ENCODE measurements at regions not wholly inside any gene's neighbourhood (a gene's known extent, or its start where the extent isn't known, plus 50 kb on each side); places are given as distances from the start of the nearest gene placed in this dataset.
A peak's percentile ranks its signal among the peaks of the same experiment; 100 is the strongest.

DNA sequence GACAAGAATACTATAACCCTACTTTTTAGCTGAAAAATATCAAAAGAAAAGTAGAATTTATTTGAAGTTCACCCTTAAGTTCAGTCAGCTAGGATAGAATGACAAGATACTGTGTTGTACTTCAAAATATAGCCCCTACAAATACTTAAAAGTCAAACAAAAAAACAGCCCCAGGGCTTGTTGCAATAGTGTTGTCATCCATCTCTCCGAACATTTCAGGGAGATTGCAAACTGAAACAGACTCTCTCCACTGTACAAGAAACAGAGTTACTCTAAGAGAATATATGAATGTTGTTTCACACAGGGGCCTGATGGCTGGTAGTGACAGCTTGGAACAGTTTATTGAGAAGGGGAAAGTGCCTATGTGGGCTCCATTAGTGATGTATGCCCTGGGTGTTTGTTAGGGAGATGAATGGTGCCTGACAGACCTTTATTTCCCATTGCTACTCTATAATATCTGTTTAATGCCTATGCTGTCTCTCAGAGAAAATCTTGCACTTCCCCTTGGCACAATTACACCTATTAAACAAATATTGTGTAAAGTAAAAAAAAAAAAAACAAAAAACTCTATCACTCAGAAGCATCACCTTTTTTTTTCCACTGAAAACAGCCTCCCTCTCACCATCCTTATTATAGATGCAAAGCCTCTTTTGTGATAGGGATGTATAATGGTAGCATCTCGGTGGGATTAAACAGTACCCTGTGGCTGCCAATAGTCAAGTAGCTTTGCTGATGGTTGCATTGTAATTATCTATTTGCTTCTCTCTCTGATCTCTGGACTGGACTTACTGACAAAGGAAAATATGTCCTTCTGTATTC lies 506.3 kb upstream of the LUZP2 start:
- H4K20me1 ChIP-seq (ENCODE audit: insufficient read depth, low read length), result no peaks in the 10 kb centered on the region
- Mint-ChIP-seq H3K36me3 (ENCODE audit: low read depth, unreplicated experiment) (no peaks in the 10 kb centered on the region), H3K9me3 (ENCODE audit: unreplicated experiment) (peaks cover 4% of the 10 kb centered on the region), H3K4me3 (ENCODE audit: unreplicated experiment) (no peak overlapping the region), H3K27ac (ENCODE audit: unreplicated experiment) (no peak overlapping the region), H3K27me3 (ENCODE audit: low read depth, unreplicated experiment) (no peaks in the 10 kb centered on the region), H3K4me1 (ENCODE audit: low read depth, unreplicated experiment) (peaks cover 41% of the 10 kb centered on the region)
- H3K4me3 ChIP-seq (ENCODE audit: insufficient read depth, low read depth, low read length), result no peak overlapping the region
- no peaks in the 10 kb centered on the region for H3K79me2 ChIP-seq (ENCODE audit: insufficient read depth, low read length)
- peak overlapping the region; percentile 31 for H2AFZ ChIP-seq (ENCODE audit: low read depth, low read length)
- no peak for TF ChIP-seq CTCF (IDR thresholded peaks at IDR 0.05; ENCODE audit: insufficient read depth, low read depth, low read length)
- no peak for TF ChIP-seq EZH2 (IDR thresholded peaks at IDR 0.05; ENCODE audit: insufficient read depth, low read length)
- no peaks in the 10 kb centered on the region for H3K27me3 ChIP-seq (ENCODE audit: insufficient read depth, low read length)
- H3K27ac ChIP-seq (ENCODE audit: low read depth, low read length), result no peak overlapping the region
- H3K9me3 ChIP-seq (ENCODE audit: insufficient read depth, low read depth, low read length), result no peaks in the 10 kb centered on the region
- no peak overlapping the region for H3K9ac ChIP-seq (ENCODE audit: low read length)
- FAIRE-seq (no peak), DNase-seq (ENCODE audit: low read depth) (no peak)
- no peaks in the 10 kb centered on the region for H3K36me3 ChIP-seq (ENCODE audit: insufficient read depth, low read length)
- peak overlapping the region; percentile 10 for H3K4me2 ChIP-seq (ENCODE audit: low read length)
- H3K4me1 ChIP-seq (ENCODE audit: insufficient read depth, low read length), result peaks cover 11% of the 10 kb centered on the region

DNA sequence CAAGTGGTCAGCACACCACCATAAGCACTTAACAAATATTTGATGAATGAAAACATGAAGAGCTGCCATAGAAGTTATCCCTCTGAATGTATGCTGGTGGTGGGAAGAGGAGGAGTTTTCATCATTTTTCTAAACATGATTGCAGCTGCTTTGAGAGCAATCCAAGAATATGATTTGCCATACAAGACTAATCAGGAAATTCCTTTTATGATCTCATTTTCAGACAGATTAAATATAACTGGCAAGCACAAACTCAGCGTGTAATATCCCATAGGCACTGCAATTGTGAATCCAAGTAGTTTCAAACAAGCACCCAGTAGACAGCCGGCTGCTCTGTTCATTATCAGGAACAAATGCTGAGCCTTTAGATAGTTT lies 505.7 kb upstream of the LUZP2 start:
- Mint-ChIP-seq H3K9me3 (ENCODE audit: unreplicated experiment) (peaks cover 7% of the 10 kb centered on the region), H3K27ac (ENCODE audit: unreplicated experiment) (no peak overlapping the region), H3K27me3 (ENCODE audit: low read depth, unreplicated experiment) (no peaks in the 10 kb centered on the region), H3K36me3 (ENCODE audit: low read depth, unreplicated experiment) (no peaks in the 10 kb centered on the region), H3K4me3 (ENCODE audit: unreplicated experiment) (no peak overlapping the region), H3K4me1 (ENCODE audit: low read depth, unreplicated experiment) (peaks cover 46% of the 10 kb centered on the region)
- H3K4me2 ChIP-seq (ENCODE audit: low read length), result peak overlapping the region; percentile 10
- H3K4me3 ChIP-seq (ENCODE audit: insufficient read depth, low read depth, low read length), result no peak overlapping the region
- no peaks in the 10 kb centered on the region for H3K27me3 ChIP-seq (ENCODE audit: insufficient read depth, low read length)
- no peak overlapping the region for H3K9ac ChIP-seq (ENCODE audit: low read length)
- no peaks in the 10 kb centered on the region for H3K79me2 ChIP-seq (ENCODE audit: insufficient read depth, low read length)
- TF ChIP-seq EZH2 (IDR thresholded peaks at IDR 0.05; ENCODE audit: insufficient read depth, low read length) (no peak), CTCF (IDR thresholded peaks at IDR 0.05; ENCODE audit: insufficient read depth, low read depth, low read length) (no peak)
- H3K27ac ChIP-seq (ENCODE audit: low read depth, low read length), result no peak overlapping the region
- H3K36me3 ChIP-seq (ENCODE audit: insufficient read depth, low read length), result no peaks in the 10 kb centered on the region
- peak; percentile 85 for DNase-seq (ENCODE audit: low read depth)
- peak; percentile 84 for FAIRE-seq
- H3K4me1 ChIP-seq (ENCODE audit: insufficient read depth, low read length), result peaks cover 11% of the 10 kb centered on the region
- H4K20me1 ChIP-seq (ENCODE audit: insufficient read depth, low read length), result no peaks in the 10 kb centered on the region
- peak overlapping the region; percentile 31 for H2AFZ ChIP-seq (ENCODE audit: low read depth, low read length)
- H3K9me3 ChIP-seq (ENCODE audit: insufficient read depth, low read depth, low read length), result no peaks in the 10 kb centered on the region

- no peak overlapping the region for H3K4me2 ChIP-seq (ENCODE audit: low read length)
- TF ChIP-seq EZH2 (IDR thresholded peaks at IDR 0.05; ENCODE audit: insufficient read depth, low read length), result no peak
- H3K9me3 ChIP-seq (ENCODE audit: insufficient read depth, low read depth, low read length), result no peaks in the 10 kb centered on the region
- no peak overlapping the region for H3K4me3 ChIP-seq (ENCODE audit: insufficient read depth, low read depth, low read length)
- DNase-seq (ENCODE audit: low read depth) (peak; percentile 74), FAIRE-seq (peak; percentile 41)
- Mint-ChIP-seq H3K27ac (ENCODE audit: unreplicated experiment) (no peak overlapping the region), H3K27me3 (ENCODE audit: low read depth, unreplicated experiment) (no peaks in the 10 kb centered on the region), H3K9me3 (ENCODE audit: unreplicated experiment) (peaks cover 21% of the 10 kb centered on the region), H3K4me3 (ENCODE audit: unreplicated experiment) (no peak overlapping the region), H3K4me1 (ENCODE audit: low read depth, unreplicated experiment) (peaks cover 19% of the 10 kb centered on the region), H3K36me3 (ENCODE audit: low read depth, unreplicated experiment) (no peaks in the 10 kb centered on the region)
- H3K4me1 ChIP-seq (ENCODE audit: insufficient read depth, low read length), result peaks cover 5% of the 10 kb centered on the region
- no peak overlapping the region for H2AFZ ChIP-seq (ENCODE audit: low read depth, low read length)
- H3K36me3 ChIP-seq (ENCODE audit: insufficient read depth, low read length), result no peaks in the 10 kb centered on the region
- no peaks in the 10 kb centered on the region for H3K79me2 ChIP-seq (ENCODE audit: insufficient read depth, low read length)
- no peaks in the 10 kb centered on the region for H3K27me3 ChIP-seq (ENCODE audit: insufficient read depth, low read length)
- no peak overlapping the region for H3K9ac ChIP-seq (ENCODE audit: low read length)
- no peak overlapping the region for H3K27ac ChIP-seq (ENCODE audit: low read depth, low read length)
- no peaks in the 10 kb centered on the region for H4K20me1 ChIP-seq (ENCODE audit: insufficient read depth, low read length)
These were observed 501.0 kb upstream of the LUZP2 start for GRCh38 chr11:23995891-23996290.
